ENCODE measurements at regions not wholly inside any gene's neighbourhood (a gene's known extent, or its start where the extent isn't known, plus 50 kb on each side); places are given as distances from the start of the nearest gene placed in this dataset.

GRCh38 chr20:47883186-47883585 is 97.9 kb upstream of the SULF2 start:
- intact Hi-C loops (cut with micrococcal nuclease; ENCODE audit: unreplicated experiment) (no loop called here), in situ Hi-C loops (cut with MboI) (no loop called here)
- CTCF ChIA-PET = interaction anchor here (1.3 kb wide), 1 partner anchor 12 kb away, joined by 3 read pairs; no protein-coding TSS in a partner anchor
- H3K36me3 ChIP-seq (ENCODE audit: control insufficient read depth in 2 of 2, insufficient read depth in 2 of 2, low read length in 1 of 2) = no peaks in the 10 kb centered on the region
- no peak for FAIRE-seq
- H3K9ac ChIP-seq (ENCODE audit: control insufficient read depth, insufficient read depth, low read length) = no peak overlapping the region
- peaks cover 0 to 2% of the 10 kb centered on the region in 2 experiments; a peak in 1 of 4 replicates for H3K27me3 ChIP-seq (replicated peaks in 1 of 2; ENCODE audit: control insufficient read depth in 2 of 2, insufficient read depth in 2 of 2, low read length in 1 of 2)
- no TSS peak for BruUV-seq (replicated peaks)
- RAD21 ChIA-PET (ENCODE audit: unreplicated experiment) = no interaction called here
- no peak overlapping the region for H3K4me3 ChIP-seq
- H3K27ac ChIP-seq (ENCODE audit: control insufficient read depth, insufficient read depth) = no peak overlapping the region
- H3K4me1 ChIP-seq (ENCODE audit: control insufficient read depth, insufficient read depth, low read length) = no peaks in the 10 kb centered on the region
- POLR2A ChIA-PET = no interaction called here
- SMC1A ChIA-PET (ENCODE audit: uncharacterized antibody, unreplicated experiment) = no interaction called here
- no peaks in the 10 kb centered on the region for H4K20me1 ChIP-seq (ENCODE audit: control insufficient read depth, insufficient read depth)
- ATAC-seq = no peak
- no peaks in the 10 kb centered on the region for H3K79me2 ChIP-seq (ENCODE audit: control insufficient read depth, insufficient read depth, low read length)
- no peaks in the 10 kb centered on the region for H3K9me3 ChIP-seq (replicated peaks; ENCODE audit: control insufficient read depth, insufficient read depth, low read length)
- no peak overlapping the region for H3K4me2 ChIP-seq (ENCODE audit: control insufficient read depth, insufficient read depth)
- WGBS (ENCODE audit: insufficient coverage, insufficient replicate concordance, low lambda C conversion rate, missing lambda C conversion rate) = 9% methylated on average over 5 of the region's 5 CpGs
- TF ChIP-seq ZBED1 (IDR thresholded peaks at IDR 0.05; ENCODE audit: borderline replicate concordance) (no peak), MYB (IDR thresholded peaks at IDR 0.05; ENCODE audit: borderline replicate concordance, low read depth, low read length) (no peak), ZNF217 (IDR thresholded peaks at IDR 0.05) (no peak), YY1 (IDR thresholded peaks at IDR 0.05; ENCODE audit: low read depth, low read length) (no peak), NRF1 (conservative IDR thresholded peaks at IDR 0.05; ENCODE audit: low read depth, low read length) (no peak), CREB1 (IDR thresholded peaks at IDR 0.05; ENCODE audit: low read depth) (no peak), RCOR1 (conservative IDR thresholded peaks at IDR 0.05; ENCODE audit: low read depth, low read length) (no peak), E2F4 (IDR thresholded peaks at IDR 0.05; ENCODE audit: low read depth, low read length) (no peak), PKNOX1 (IDR thresholded peaks at IDR 0.05) (no peak), ZNF622 (IDR thresholded peaks at IDR 0.05) (no peak), CHD2 (IDR thresholded peaks at IDR 0.05; ENCODE audit: borderline replicate concordance, low read depth, low read length) (no peak), SUZ12 (IDR thresholded peaks at IDR 0.05; ENCODE audit: unreplicated experiment) (no peak)
- TF ChIP-seq, protein P1, sequence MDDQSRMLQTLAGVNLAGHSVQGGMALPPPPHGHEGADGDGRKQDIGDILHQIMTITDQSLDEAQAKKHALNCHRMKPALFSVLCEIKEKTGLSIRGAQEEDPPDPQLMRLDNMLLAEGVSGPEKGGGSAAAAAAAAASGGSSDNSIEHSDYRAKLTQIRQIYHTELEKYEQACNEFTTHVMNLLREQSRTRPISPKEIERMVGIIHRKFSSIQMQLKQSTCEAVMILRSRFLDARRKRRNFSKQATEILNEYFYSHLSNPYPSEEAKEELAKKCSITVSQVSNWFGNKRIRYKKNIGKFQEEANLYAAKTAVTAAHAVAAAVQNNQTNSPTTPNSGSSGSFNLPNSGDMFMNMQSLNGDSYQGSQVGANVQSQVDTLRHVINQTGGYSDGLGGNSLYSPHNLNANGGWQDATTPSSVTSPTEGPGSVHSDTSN (IDR thresholded peaks at IDR 0.05; ENCODE audit: insufficient replicate concordance, low read depth, low read length) = no peak
- no peak for DNase-seq (ENCODE audit: low read depth, low spot score)
- H2AFZ ChIP-seq (ENCODE audit: control insufficient read depth, low read depth, low read length) = no peak overlapping the region
